ENCODE measurements at regions not wholly inside any gene's neighbourhood (a gene's known extent, or its start where the extent isn't known, plus 50 kb on each side); places are given as distances from the start of the nearest gene placed in this dataset.

DNA sequence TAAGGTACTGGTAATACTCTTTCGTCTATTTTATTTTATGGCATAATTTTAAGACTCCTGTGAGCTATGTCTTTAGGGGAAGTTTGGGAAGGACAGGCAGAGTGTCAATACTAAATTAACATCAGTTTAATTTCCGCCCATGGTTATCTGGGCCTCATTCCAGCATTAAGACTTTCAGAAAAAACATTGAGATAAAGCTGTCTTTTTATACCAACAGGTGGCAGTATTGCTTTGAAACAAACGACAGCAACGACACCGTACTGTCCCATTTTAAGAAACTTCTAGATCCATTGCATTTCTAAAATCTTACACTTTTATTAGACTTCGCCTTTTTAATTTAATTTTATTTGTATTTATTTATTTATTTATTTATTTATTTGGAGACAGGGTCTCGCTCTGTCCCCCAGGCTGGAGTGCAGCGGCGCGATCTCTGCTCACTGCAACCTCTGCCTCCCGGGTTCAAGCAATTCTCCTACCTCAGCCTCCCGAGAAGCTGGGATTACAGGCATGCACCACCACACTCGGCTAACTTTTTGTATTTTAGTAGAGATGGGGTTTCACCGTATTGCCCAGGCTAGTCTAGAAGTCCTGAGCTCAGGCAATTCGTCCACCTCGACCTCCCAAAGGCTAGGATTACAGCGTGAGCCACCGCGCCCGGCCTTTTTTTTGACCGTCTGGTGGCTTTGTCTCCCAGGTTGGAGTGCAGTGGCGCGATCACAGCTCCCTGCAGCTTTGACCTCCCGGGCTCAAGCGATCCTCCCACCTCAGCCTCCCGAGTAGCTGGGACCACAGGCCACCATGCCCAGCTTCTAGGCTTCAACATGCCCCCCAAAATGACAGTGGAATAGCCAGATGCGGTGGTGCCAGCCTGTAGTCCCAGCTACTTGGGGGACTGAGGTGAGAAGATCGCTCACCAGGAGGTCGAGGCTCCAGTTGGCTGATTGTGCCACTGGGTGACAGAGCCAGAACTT lies 78.7 kb upstream of the C1GALT1 start:
- intact Hi-C loops (cut with micrococcal nuclease): loop anchor here (5.0 kb wide), 1 partner anchor 439 kb away; no protein-coding TSS in a partner anchor
- no peak for DNase-seq
- peak; percentile 58 for ATAC-seq

DNA sequence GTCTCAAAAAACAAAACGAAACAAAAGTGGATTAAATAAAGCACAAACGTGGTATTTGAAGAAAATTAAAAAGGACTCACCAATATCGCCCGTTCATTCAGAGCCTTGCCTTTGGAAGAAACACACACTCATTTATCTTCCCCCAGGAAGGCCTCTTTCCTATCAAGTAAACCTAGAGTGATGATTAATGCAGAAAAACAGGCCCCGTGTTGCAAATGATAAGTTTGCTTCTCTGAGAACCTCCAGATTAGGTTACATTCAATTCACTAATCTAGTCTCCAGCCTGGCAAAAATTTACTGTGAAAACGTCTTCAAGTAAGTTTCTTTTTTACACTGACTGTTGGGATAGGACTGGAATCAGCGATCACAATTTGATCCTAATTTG lies 78.0 kb upstream of the C1GALT1 start:
- intact Hi-C loops (cut with micrococcal nuclease): loop anchor here (5.0 kb wide), 1 partner anchor 438 kb away; no protein-coding TSS in a partner anchor
- ATAC-seq (no peak), DNase-seq (no peak)

- DNase-seq (no peak), ATAC-seq (no peak)
- intact Hi-C loops (cut with micrococcal nuclease): loop anchor here (5.0 kb wide), 1 partner anchor 437 kb away; no protein-coding TSS in a partner anchor
Observed at GRCh38 chr7:7104971-7105370, 77.4 kb upstream of the C1GALT1 start.

GRCh38 chr7:7105800-7106582 lies 76.4 kb upstream of the C1GALT1 start:
- ATAC-seq: no peak
- DNase-seq: no peak
- intact Hi-C loops (cut with micrococcal nuclease): no loop called here

- no peak for DNase-seq
- intact Hi-C loops (cut with micrococcal nuclease): no loop called here
Observed at GRCh38 chr7:7108931-7109330, 73.4 kb upstream of the C1GALT1 start.

DNA sequence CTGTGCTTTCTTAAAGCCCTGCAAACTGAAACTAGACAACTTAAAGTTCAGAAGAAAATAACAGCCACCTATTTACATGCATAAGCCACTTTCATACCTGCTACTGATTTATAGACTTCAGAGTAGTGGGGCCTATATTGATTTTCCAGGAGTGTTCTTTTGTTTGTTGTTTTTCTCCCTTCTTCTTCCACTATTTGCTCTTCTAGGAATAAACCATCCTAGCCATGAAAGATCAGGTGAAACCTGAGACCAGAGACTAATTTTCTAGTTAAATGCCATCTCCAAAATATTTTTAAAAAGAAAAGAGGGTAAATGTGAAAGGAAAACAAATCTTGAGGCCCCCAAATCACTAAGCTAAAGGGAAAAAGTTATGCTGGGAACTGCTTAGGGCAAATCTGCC lies 72.4 kb upstream of the C1GALT1 start:
- DNase-seq: no peak
- no peak for ATAC-seq
- intact Hi-C loops (cut with micrococcal nuclease): no loop called here

More at GRCh38 chr7:7108931-7109330, 73.4 kb upstream of the C1GALT1 start:
- ATAC-seq: no peak

- intact Hi-C loops (cut with micrococcal nuclease): no loop called here
- ATAC-seq (no peak), DNase-seq (no peak)
Observed at GRCh38 chr7:7110706-7111105, 71.6 kb upstream of the C1GALT1 start.

DNA sequence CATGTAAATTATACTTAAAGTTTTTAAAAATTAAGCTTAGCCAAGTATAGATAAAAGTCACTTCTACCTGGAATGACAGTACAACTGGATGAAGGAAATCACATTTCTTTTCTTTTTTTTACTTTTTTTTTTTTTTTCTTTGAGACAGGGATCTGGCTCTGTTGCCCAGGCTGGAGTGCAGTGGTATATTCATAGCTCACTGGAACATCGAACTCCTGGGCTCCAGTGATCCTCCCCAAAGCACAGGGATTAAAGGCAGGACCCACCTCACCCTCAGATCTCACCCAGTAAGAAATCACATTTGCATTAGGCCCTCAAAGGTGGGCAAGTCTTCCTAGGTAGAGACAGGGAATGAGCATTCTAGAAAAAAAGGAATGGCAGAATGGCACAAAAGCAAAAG lies 69.5 kb upstream of the C1GALT1 start:
- intact Hi-C loops (cut with micrococcal nuclease): no loop called here
- no peak for ATAC-seq
- DNase-seq: no peak

DNA sequence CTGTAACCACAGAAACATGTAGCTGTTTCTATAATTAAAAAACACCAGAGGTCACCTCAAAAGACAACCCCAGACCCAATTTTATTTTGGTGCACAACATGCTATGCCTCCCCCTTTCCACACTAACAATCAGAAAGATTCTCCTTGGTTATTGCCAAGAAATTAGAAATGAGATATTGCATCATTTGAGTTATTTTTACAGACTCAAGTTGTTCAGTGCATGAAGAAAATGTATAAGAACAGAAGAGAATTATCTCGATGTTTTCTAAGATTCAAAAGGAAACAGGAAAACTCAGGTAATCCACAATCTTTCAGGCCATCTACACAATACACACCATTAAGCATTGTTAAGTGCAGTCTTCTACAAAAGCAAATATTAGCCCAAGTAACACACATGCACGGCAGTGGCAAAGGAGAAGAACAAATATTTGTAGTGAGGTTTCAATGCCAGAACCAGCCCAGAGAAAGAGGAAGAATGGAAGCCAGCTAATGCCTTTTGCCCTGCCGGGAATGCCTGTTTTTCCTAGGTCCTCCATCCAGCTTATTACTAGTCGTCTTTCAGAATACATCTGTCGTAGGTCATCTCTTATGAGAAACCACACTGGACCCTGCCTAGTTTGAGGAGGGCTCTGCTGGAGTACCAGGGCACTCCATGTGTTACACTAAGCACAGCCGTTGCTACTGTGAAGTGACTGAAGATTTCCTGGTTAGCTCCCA lies 67.6 kb upstream of the C1GALT1 start:
- no peak for ATAC-seq
- DNase-seq: no peak
- intact Hi-C loops (cut with micrococcal nuclease): no loop called here

DNA sequence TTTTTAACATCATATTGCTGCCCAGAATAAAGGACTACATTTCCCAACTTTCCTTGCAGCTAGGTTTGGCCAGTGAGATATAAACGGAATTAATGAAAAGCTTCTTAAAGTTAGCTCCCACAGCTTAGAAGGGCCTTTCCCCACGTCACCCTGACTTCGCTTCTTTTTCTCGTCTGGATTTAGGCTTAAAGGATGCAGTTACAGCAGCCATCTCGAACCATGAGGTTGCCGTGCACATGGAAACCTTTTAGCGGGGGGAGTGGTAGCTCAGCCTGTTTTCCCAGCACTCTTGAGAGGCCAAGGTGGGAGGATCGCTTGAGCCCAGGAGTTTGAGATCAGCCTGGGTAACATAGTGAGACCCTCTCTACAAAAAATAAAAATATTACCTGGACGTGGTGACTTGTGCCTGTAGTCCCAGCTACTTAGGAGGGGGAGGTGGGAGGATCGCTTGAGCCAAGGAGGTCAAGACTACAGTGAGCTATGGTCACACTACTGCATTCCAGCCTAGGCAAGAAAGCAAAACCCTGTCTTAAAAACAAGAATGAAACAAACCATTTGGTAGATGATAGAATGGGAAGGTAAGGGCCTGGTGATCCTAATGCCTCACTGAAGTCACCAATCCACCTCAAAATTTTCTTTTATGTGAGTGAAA lies 64.3 kb upstream of the C1GALT1 start:
- no peak for DNase-seq
- intact Hi-C loops (cut with micrococcal nuclease): no loop called here
- ATAC-seq: no peak

DNA sequence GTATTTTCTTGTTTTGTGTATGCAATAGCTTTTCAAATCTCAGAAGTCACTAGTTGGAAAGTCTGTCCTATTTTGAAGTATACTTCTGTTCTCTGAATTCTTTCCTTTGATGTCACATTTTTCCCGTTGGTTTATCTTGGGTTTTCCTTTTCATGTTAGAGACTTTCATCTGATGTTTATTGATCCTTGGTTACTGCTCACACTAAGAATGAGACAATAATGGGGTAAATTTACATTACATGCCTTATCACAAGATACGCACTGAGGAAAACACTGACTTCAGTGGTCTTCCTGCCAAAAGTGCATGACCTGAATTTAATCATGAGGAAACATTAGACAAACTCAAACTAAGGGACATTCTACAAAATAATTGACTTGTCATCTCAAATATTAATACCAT lies 63.5 kb upstream of the C1GALT1 start:
- intact Hi-C loops (cut with micrococcal nuclease): no loop called here
- ATAC-seq: no peak

GRCh38 chr7:7119729-7120128 lies 62.6 kb upstream of the C1GALT1 start:
- no peak for DNase-seq
- no peak for ATAC-seq
- intact Hi-C loops (cut with micrococcal nuclease): no loop called here

More for the DNA sequence above, 63.5 kb upstream of the C1GALT1 start:
- DNase-seq: no peak

GRCh38 chr7:7122033-7122478 lies 60.3 kb upstream of the C1GALT1 start:
- DNase-seq (no peak), ATAC-seq (peak; percentile 93)
- intact Hi-C loops (cut with micrococcal nuclease): no loop called here

- DNase-seq: no peak
- intact Hi-C loops (cut with micrococcal nuclease): no loop called here
- ATAC-seq: peak; percentile 88
Observed at GRCh38 chr7:7122701-7123281, 59.6 kb upstream of the C1GALT1 start.

DNA sequence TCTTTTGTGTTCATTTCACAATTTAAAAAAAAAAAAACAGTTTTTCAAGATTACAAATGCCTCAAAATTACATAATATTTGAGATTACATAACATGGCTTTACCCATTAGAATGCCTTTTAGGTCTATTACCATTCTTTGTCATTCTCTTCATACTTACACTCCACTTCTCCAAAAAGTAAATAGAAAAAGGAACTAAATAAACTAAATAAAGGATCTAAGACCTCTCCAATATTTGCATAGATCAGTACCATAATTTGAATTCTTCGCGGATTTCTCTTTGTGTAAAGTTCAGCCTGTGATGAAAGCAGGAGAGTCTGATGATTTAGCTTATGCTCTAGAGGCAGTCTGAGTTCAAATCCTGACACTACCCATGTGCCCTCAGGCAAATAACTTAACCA lies 56.4 kb upstream of the C1GALT1 start:
- intact Hi-C loops (cut with micrococcal nuclease): no loop called here
- DNase-seq (no peak), ATAC-seq (no peak)

DNA sequence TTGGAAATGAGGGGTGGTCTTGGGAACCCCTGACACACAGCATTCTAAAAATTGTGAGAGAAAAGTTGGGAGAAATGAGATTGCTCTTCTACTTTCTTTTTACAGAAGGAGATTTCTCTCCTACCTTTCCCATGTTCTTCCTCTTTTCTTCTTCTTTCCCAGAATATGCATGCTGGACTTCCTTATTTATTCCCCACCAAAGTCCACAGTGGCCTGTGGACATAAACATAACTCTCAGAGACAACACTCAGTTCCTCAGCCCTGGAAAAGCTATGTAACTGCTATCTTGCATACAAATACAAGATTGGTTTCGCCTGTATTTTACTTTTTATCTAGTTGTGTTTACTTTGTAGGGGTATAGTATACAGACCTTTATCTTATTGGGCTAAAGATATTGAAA lies 54.6 kb upstream of the C1GALT1 start:
- DNase-seq (no peak), ATAC-seq (no peak)
- intact Hi-C loops (cut with micrococcal nuclease): no loop called here

DNA sequence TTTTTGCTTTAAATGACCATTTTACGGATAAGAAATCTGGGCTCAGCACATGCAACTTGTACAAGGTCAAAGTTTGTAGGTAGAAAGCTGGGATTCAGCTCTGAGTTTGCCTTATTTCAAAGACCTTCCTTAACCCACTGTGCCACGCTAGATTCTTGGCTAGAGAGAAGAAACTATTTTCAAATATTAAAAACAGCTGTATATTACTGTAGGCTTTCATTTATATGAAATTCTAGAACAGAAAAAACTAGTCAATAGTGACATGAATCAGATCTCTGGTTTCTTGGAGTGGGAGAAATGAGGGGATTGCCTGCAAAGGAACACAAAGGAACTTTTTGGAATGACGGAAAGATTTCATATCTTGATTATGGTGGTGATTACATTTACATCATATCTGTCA lies 53.0 kb upstream of the C1GALT1 start:
- ATAC-seq (no peak), DNase-seq (no peak)
- intact Hi-C loops (cut with micrococcal nuclease): no loop called here

- no peak for DNase-seq
- no peak for ATAC-seq
- intact Hi-C loops (cut with micrococcal nuclease): no loop called here
Observed at GRCh38 chr7:7131273-7131672, 51.1 kb upstream of the C1GALT1 start.

Measured in left ventricle myocardium superior (tissue), 1 donor.